GM18867 (cell line): ENCODE measurements at regions not wholly inside any gene's neighbourhood (a gene's known extent, or its start where the extent isn't known, plus 50 kb on each side); places are given as distances from the start of the nearest gene placed in this dataset.

Source experiments
- ATAC-seq: cut with Tn5 transposase; IDR thresholded peaks from one replicate; pipeline ENCODE4 v1.9.1; 2021; ENCODE audit warnings: mild to moderate bottlenecking, moderate library complexity; ENCODE audit not compliant: unreplicated experiment

DNA sequence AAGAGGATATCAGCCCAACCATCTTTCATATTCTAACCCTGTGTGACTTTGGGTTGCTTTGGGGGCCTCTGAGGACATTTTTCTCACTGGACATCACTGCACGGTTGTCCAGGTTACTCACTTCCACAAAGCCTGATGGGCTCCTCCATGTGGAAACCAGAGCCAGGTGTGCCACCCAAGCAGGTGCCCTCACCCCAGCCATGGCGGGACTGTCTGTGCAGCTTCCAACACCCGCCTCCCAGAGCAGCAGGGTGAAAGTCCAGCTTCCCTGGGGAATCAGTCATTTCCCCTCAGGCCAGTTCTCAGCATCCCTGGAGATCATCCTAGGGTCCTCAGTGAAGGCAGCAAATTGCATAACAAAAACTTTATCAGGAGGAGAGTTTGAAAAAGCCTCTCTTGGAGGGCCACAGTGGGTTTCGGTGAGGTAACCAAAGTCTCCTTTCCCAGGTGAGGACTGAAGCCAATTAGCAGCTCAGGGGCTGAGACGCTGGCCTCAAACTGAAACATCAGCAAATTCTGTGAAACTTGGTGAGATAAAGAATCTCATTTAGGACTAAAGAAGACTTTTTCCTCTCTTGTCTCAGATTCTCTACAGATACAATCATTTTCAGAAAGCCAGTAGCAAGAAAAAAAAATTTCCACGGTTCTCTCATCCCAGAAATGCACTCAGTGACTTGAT, 289.6 kb upstream of the CDH4 start:
- no peak for ATAC-seq

DNA sequence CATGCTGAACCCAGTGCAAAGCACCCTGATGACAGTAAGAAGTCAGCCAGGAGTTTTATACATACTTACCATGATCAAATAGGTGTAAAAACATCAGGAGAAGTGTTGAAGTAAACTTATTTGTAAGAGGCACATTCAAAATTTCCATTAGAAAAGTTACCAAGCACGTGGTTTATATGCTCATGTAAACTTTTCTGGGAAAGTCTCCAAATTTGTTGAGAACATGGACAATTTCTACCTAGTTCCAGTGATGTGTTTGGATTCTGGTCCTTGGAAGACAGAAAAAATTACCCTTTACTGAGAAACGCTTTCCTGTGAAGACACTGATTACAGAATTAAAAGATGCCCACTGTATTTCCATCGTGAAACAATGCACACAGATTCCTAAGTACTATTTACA, 288.9 kb upstream of the CDH4 start:
- ATAC-seq = no peak

DNA sequence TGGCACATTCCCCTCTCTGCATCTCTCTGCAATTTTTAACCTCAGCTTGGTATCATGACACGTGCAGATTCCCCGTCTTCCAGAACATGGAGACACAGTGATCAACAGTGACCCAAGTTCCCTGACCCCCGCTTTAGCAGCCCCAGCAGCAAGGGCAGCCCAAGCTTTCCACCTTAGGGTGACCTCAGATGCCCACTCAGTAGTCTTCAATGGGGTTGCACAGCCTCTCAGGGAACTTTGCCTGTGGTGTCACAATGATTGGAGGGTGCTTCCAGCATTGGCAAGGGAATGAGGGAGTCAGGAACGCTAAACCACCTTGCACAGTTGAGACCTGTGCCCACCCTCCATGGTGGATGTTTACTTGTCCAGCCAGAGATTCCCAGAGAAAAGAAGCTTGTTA, 287.1 kb upstream of the CDH4 start:
- ATAC-seq = no peak

DNA sequence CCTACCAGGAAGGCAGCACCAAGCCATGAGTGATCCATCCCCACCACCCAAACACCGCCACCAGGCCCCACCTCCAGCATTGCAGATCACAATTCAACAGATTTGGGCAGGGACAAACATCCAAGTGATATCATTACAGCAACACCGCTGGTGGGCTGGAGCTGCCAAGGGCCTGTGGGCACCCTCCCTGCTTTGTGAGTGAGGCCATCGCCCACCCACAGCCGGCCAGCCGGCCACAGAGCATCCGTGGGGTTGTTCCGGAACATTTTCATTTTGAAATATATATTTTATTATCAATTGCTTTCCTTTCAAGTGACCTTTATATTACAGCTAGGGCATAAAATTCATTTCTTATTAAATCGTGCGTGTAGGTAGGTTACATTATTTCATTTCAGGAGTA, 286.0 kb upstream of the CDH4 start:
- ATAC-seq = no peak

DNA sequence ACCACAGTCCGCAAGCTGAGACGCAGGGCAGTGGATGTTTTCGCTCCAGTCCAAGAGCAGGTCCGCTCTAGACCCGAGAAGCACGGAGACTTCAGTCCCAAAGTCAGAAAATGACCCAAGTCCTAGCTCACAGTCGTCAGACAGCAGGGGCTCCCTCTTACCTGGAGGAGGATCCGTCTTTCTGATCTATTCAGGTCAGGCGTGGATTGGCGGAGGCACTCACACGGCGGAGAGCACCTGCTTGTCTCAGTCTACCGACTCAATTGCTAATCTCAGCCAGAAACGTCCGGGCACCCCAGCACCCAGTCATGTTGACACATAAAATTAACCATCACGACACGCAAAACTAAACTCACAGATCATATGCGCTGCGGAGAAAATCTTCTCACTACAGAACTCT, 285.3 kb upstream of the CDH4 start:
- no peak for ATAC-seq

DNA sequence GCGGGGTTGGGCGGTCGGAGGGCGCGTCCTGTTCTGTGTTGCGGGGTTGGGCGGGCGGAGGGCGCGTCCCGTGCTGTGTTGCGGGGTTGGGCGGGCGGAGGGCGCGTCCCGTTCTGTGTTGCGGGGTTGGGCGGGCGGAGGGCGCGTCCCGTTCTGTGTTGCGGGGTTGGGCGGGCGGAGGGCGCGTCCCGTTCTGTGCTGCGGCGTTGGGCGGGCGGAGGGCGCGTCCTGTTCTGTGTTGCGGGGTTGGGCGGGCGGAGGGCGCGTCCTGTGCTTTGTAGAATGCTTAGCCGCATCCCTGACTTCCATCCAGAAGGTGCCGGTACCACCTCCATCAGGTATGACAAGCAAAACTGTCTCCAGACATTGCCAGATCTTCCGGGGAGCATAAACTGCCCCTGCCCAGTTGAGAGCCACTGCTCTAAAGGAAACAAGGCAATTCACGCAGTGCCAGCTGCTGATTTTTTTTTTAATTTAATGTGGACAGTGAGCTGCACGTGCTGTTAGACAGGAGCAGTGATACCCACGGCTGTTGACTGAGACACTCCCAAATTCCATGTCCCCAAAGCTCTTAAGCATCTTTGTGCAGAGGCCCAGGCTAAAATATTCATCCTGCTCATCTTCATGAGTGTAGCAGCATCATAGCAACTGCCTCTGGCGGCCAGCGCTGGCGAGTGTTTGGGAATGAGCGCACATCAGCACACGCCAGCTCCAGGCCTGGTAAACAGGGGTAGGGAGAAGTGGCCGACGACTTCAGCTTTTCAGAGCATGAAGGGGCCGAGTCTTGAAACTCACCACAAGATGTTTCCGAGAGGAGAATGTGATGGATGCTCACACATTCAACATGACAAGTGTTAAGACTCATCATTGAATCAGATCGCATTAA, 284.4 kb upstream of the CDH4 start:
- no peak for ATAC-seq

DNA sequence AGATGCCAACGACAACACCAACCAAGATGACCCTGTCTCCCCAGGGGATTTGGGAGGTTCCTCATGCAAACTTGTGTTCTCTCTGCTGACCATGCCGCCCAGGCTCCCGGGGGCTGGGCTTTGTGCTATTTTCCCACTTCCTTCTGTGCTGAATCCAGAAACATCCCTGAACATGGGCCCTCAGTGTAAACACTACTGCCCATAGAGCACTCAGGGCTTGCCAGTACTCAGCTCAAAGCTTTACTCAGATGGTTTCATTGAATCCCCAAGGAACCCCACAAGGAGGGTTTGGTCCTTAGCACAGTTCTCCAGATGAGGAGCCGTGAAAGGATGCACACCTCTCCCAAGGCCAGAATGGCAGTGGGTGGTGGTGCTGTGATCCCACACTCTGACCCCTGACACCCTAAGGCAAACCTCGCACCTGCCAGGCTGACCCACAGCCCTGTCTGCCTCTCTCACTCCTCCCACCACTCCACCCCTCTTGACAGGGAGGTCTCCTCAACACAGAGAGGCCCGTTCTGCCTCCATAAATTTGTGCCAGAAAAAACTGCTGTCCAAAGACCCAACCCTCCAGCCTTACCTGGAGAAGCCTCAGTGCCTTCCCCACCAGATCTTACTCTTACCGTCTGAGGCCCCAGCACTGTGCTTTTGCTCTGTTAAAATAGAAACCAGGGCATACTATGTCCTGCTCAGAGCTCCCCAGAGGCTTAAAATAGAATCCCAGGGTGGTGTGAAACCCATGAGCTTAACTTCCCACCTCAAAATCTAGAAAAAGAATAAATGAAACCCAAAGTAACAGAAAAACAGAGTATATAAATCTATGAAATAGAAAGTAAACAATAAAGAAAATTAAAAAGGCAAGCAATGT, 283.0 kb upstream of the CDH4 start:
- no peak for ATAC-seq

DNA sequence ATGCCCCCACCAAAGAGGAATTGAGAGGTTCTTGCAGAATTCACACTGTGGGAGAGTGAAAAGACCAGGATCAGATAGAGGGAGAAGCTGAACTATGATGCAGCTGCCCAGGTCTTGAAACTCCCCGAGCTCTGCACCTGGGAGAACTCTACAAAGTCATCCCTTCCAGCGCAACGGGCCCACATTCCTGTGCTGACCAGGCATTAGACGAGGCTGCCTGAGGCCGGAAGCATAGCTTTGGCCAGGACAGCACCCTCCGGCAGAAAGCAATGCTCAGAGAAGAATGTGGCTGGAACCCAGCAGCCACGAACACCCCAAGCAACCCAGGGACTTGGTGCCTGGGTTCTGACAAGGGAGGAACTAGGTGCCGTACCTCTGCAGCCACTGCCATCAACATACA, 281.5 kb upstream of the CDH4 start:
- ATAC-seq = no peak

DNA sequence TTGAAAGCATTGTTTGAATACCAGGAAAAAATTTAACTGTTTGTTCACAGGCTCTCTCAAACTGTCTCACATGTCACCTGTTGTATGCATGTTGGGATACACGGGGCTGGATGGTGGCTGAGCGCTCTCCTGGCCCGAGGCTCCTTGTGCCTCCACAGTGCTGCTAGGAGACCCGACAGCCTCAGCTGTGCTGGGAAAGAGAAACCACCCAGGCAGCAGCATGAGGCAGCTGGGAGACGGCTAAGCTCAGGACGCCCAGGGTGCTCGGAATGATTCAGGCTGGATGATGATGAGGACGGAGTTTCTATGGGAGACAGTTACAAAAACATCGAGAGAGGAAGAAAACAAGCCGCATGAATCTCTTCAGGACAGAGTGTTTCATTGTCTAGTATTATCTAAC, 278.0 kb upstream of the CDH4 start:
- no peak for ATAC-seq

DNA sequence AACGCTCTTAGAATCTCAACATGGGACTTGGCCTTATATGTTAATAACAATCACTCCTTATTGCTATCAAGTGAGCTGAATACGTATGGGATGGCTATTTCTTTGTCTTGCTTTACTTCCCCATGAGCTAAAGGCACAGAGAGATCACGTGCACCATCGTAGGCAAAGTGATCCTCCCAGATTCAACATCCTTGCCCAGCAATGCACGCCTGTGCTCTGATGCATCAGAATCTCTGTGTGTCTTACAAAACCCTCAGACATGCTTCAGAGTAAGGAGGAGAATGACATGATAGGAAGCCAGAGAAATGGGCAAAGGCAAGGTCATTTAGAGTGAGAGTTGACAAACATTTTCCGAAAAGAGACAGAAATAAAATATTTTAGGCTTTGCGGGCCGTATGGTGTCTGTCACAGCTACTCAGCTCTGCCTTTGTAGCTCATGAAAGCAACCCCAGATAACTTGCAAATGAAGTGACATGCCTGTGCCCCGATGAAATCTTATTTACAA, 277.6 kb upstream of the CDH4 start:
- ATAC-seq = no peak

DNA sequence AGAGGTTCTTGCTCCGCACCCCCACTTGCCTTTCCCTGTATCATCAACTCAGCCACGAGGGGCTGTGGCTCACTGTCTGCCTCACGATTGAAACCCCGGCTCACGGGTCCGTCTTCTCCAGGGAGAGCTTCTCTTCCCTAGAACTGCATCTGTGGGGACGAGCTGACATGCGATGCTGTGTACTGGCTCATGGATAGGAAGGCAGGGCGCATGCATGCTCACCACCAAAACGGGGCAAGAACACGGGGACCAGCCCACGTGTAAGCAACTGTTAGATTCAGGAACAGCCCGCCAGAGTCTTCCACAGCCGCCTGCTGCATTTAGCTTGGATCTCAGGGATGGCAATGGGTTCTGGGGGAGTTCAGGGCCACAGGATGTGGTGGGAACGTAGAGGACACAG, 275.9 kb upstream of the CDH4 start:
- ATAC-seq = no peak

DNA sequence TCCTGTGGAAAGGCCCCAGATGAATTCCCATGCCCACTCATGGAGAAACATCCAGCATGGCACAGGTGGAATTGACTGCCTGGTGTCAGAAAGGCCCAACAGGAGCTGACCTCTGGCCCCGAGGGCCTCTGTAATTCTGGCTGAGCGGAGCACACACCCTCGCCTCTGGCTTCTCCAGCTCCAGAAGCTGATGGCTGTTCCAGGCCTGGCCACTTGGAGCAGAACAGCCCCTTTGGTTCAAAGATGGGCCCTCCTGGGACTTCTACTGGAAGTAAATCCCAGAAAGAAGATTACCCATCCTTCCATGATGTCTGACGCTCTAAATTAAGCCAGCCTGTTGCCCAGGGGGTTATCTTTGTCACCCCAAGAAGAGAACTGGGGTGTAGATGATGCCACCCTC, 275.1 kb upstream of the CDH4 start:
- ATAC-seq = no peak

DNA sequence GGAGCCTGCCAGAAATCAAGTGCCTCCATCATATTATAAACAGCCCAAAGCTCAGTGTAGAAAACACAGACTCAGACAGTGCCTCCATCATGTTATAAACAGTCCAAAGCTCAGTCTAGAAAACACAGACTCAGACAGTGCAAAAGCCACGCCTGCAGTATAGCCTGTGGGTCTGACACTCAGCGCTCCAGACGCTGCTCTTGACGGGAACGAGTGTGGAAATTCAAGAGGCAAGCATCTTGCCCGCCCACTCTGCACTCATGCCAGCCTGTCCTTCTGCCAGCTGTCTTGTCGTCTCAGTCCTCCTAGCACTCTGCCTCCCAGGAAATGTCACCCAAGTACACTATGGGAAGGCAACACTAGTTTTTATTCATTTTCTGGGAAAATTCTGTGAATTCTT, 274.2 kb upstream of the CDH4 start:
- no peak for ATAC-seq

DNA sequence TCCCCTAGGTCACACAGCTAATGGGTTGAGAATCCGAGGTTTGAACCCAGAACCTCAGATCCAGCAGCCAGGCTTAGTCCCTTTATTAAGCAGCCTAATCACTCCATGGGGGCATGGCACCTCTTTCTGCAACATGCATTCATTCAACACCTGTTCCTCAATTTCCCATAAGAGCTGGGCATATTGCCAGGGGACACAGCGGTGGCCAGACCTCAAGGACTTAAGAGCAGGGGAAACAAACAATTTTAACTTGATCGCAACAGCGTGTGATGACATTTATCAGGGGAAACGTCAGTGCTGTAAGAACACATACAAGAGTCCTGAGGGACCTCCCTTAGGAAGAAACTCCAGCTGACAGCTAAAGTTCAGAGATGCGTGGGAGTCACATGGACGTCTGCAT, 267.4 kb upstream of the CDH4 start:
- no peak for ATAC-seq

DNA sequence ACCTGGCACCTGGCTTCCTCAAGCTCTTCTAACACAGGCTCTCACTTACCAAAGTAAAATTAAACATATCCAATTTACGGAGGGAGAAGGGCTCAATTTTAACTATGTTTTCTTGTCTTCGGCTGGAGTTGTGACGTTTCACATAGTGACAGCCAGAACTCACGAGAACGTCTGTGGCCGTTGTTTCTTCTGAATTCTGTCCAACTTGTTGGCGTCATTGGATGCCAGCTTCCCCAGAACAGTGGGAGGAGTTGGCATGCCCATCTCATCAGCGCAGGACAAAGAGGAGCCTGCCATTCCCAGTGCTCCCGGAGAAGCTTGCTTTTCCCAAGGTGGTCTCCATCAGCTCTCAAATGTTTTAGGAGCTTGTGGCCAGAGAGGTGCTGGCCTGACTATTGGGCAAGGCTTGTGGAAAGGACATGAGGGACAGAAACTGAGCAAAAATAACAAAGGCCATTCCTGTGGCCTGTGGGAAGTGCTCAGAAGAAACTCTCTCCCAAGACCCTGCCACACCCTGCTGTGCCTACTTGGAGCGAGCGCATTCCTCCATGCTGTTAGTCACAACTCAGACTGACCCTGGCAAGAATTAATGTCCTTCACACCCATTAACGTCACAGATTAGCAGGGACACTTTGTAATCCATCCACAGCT, 265.4 kb upstream of the CDH4 start:
- ATAC-seq = no peak

DNA sequence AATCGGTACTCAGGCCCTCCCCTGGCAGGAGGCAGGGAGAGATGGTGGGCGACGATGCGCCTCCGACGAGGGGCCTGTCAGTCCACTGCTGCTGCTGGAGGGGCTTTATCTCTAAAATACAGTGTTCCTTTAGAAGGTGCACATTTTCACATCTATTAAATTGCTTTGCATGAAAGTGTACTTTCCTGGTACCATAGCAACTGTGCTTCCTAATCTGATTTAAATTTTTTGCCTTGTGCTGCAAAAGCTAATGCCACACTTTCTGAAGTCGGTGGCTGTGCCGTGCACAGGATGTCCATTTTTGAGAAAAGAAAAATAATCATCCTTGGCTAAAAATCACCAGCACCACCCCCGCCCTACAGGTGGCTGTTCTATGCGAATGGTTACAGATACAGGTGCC, 262.0 kb upstream of the CDH4 start:
- ATAC-seq = no peak

DNA sequence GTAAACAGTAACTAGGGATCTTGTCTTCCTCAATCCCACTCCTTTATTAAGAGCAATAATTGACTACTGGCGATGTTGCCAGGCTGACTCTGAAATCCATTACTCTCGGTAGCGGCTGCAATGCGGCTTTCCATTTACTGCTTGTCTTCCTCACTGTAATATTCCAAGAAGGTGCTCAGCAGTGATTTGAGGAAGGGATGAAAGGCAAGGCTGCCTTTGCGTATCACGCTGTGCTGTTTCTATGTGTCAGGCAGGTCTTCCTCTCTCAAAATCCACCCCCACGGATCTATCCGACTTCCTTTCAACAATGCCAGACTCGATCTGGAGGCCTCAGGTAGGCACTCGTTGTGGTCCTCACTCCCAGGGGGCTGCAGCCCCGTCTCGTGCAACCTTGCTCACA, 261.4 kb upstream of the CDH4 start:
- no peak for ATAC-seq

DNA sequence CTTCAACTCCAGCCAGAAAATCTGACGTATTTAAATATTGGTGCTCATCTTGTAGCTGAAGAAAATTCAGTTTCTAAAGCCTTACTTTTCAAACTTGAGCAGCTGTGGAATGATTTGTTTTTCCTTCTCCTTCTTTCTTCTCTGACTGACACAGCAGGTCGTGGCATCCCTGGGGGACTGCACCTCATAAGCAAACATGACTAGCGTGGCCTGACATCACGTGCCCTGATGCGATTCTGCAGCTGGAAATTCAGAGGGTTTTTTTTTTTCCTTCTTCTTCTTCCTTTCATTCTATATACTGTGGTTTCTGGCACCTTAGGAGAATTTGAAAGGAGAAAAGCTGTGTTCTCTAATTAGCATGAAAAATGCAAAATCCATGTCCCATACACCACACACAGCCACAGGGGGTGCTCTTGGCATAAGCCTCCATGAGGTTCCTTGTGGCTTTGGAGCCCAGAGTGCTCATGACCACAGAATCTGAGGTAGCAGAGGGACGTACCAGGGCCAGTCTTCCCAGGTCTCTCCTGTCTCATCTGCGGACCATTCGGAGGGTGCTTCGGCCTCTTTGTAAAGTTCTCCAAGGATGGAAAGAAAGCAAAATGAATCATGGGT, 258.5 kb upstream of the CDH4 start:
- ATAC-seq = no peak

DNA sequence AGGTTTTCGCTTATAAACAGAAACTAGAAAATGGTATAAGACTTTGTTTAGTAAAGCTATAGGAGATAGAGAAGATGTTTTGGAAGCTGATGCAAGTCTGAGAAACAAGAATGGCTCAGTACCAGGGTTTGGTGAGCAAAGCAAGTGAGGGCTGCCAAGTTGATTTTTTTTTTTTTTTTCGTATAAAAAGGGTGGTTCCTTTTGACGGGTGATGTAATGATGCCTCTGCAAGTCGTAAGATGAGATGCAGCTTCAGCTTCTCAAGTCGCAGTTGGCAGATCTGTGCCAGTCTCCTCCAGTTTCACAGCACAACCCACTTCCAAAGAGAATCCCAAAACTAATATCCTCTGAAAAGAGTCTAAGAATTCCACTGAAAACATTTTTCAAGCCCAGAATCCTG, 252.8 kb upstream of the CDH4 start:
- no peak for ATAC-seq

DNA sequence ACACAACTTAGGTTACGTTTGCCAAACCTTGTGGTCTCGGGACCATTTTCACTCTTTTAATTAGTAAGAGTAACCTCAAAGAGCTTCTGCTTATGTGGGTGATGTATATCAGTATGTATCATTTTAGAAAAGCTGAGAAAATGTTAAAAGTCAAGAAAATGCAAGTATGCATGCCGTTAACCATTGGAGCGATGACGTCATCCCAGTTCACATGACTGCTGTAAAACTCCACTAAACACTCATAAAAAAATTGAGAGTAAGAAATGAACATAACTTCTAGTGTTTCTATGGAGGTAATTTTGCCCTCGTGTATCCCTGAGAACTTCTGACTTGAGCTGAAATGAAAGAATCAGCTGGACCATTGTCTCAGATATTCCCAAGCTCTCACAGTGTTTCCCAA, 250.0 kb upstream of the CDH4 start:
- ATAC-seq = no peak

DNA sequence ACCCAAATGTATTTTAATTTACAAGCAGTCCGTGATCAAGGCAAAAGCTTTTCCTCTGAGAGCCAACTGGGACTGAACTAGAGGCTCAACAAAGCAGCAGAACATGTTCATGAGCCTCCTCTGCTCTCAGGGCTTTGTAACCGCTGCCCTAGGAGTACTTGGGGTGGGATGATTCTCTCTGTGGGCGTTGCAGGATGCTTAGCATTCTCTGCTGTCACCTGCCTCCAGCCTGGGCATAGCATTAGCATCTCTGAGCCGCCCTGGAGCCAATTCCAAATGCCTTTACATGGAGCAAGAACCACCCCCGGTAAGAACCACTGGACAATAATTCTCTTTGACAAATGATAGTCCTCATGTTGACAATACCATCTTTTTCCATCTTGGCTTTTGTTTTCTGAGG, 237.6 kb upstream of the CDH4 start:
- no peak for ATAC-seq
